ENCODE measurements at regions not wholly inside any gene's neighbourhood (a gene's known extent, or its start where the extent isn't known, plus 50 kb on each side); places are given as distances from the start of the nearest gene placed in this dataset.
"Not testable (repeated sequence)": the region's sequence is repeated elsewhere in the genome, so short reads cannot be mapped to it uniquely, and the experiment has no call there.

DNA sequence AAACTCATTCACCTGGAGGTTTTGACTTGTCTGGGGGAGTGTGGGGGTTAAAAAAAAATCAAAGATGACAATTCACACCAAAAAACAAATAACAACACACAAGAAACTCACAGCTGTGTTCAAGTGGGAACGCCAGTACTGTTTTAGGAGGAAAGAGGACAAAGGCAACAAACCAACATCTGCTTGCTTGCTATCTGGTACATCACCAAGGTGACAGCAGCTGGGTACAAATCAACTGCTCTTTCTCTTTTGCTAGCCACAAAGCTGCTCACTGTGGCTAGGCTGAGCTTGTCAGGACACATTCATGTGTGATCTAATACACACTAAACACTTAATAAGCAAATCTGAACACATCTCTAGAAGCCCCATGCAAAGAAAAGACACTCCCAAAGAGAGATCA, 128.0 kb upstream of the RAP1B start:
- Histone ChIP-seq H3K4me3 (ENCODE audit: insufficient read depth, low read length, poor library complexity, severe bottlenecking) (no peak overlapping the region), H4K20me1 (ENCODE audit: low read depth, low read length) (no peaks in the 10 kb centered on the region), H3F3A (ENCODE audit: insufficient read depth) (no peaks in the 10 kb centered on the region), H3K27ac (ENCODE audit: low read depth, low read length) (no peak overlapping the region), H2AFZ (ENCODE audit: low read depth, low read length, severe bottlenecking) (no peak overlapping the region), H3K9me2 (replicated peaks; ENCODE audit: insufficient read depth, low read length) (no peaks in the 10 kb centered on the region), H3K9ac (ENCODE audit: low read length) (no peak overlapping the region), H3K9me3 (ENCODE audit: insufficient read depth, low read length) (no peaks in the 10 kb centered on the region), H3K36me3 (ENCODE audit: low read length) (no peaks in the 10 kb centered on the region), H3K27me3 (ENCODE audit: low read length) (no peaks in the 10 kb centered on the region), H3K4me2 (ENCODE audit: low read depth, low read length, poor library complexity, severe bottlenecking) (no peak overlapping the region), H3K79me2 (ENCODE audit: insufficient read depth, low read length) (no peaks in the 10 kb centered on the region)
- TF ChIP-seq, protein P1, sequence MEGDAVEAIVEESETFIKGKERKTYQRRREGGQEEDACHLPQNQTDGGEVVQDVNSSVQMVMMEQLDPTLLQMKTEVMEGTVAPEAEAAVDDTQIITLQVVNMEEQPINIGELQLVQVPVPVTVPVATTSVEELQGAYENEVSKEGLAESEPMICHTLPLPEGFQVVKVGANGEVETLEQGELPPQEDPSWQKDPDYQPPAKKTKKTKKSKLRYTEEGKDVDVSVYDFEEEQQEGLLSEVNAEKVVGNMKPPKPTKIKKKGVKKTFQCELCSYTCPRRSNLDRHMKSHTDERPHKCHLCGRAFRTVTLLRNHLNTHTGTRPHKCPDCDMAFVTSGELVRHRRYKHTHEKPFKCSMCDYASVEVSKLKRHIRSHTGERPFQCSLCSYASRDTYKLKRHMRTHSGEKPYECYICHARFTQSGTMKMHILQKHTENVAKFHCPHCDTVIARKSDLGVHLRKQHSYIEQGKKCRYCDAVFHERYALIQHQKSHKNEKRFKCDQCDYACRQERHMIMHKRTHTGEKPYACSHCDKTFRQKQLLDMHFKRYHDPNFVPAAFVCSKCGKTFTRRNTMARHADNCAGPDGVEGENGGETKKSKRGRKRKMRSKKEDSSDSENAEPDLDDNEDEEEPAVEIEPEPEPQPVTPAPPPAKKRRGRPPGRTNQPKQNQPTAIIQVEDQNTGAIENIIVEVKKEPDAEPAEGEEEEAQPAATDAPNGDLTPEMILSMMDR (IDR thresholded peaks at IDR 0.05; ENCODE audit: insufficient read depth, low read length, poor library complexity, severe bottlenecking), result no peak
- no peak for TF ChIP-seq EZH2phosphoT487 (conservative IDR thresholded peaks at IDR 0.05; ENCODE audit: low read length)

DNA sequence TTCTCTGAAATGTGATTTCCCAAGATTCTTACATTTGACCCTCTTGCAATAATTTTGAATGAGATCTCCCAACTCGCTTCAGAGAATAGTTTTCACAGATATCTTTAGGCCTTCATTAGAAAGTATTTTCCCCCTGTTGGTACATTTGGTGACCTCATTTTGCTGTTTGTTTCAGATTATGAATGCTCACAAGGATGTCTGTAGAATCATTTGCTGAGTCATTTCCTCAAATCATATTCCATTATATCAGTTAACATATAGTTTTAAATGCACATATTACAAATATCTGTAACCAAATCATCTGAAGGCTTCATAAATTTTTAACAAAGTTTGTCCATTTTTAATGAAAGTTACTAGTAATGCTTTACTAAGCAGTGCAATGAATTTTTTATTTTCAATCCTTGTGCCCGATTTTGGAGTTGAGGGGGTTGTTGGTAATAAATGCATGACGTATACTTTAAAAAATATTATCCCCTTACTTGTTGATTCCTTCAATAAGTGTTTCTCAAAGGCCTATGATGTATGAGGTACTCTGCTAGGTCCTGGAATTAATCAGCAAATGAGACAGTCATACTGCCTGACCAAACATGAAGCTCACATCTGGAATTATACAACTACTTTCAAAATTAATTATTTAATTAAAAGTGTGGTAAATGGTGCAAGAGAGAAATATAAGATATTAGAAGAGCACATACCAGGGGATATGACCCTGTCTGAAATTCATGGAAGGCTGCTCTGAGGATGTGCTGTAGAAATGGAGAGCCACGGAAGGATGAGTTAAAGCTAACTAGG, 126.9 kb upstream of the RAP1B start:
- no peak overlapping the region for H3K9ac ChIP-seq (ENCODE audit: low read length)
- H3K27ac ChIP-seq (ENCODE audit: low read depth, low read length), result no peak overlapping the region
- H3K9me3 ChIP-seq (ENCODE audit: insufficient read depth, low read length), result no peaks in the 10 kb centered on the region
- H3K9me2 ChIP-seq (replicated peaks; ENCODE audit: insufficient read depth, low read length), result no peaks in the 10 kb centered on the region
- no peaks in the 10 kb centered on the region for H3K79me2 ChIP-seq (ENCODE audit: insufficient read depth, low read length)
- H3K27me3 ChIP-seq (ENCODE audit: low read length), result no peaks in the 10 kb centered on the region
- H2AFZ ChIP-seq (ENCODE audit: low read depth, low read length, severe bottlenecking), result no peak overlapping the region
- no peak overlapping the region for H3K4me3 ChIP-seq (ENCODE audit: insufficient read depth, low read length, poor library complexity, severe bottlenecking)
- H3K36me3 ChIP-seq (ENCODE audit: low read length), result no peaks in the 10 kb centered on the region
- TF ChIP-seq, protein P1 (IDR thresholded peaks at IDR 0.05; ENCODE audit: insufficient read depth, low read length, poor library complexity, severe bottlenecking), result no peak
- no peak for TF ChIP-seq EZH2phosphoT487 (conservative IDR thresholded peaks at IDR 0.05; ENCODE audit: low read length)
- no peaks in the 10 kb centered on the region for H4K20me1 ChIP-seq (ENCODE audit: low read depth, low read length)
- H3F3A ChIP-seq (ENCODE audit: insufficient read depth), result no peaks in the 10 kb centered on the region
- no peak overlapping the region for H3K4me2 ChIP-seq (ENCODE audit: low read depth, low read length, poor library complexity, severe bottlenecking)

DNA sequence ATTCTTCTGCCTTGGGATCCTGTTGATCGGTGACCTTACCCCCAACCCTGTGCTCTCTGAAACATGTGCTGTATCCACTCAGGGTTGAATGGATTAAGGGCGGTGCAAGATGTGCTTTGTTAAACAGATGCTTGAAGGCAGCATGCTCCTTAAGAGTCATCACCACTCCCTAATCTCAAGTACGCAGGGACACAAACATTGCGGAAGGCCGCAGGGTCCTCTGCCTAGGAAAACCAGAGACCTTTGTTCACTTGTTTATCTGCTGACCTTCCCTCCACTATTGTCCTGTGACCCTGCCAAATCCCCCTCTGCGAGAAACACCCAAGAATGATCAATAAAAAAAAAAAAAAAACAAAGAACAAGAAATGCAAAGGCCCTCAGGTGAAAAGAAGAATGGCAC, 126.1 kb upstream of the RAP1B start:
- H3K9ac ChIP-seq (ENCODE audit: low read length); H4K20me1 ChIP-seq (ENCODE audit: low read depth, low read length); H3K4me3 ChIP-seq (ENCODE audit: insufficient read depth, low read length, poor library complexity, severe bottlenecking); H3K4me2 ChIP-seq (ENCODE audit: low read depth, low read length, poor library complexity, severe bottlenecking); H3K9me3 ChIP-seq (ENCODE audit: insufficient read depth, low read length); H3K27ac ChIP-seq (ENCODE audit: low read depth, low read length); H3K27me3 ChIP-seq (ENCODE audit: low read length); H3F3A ChIP-seq (ENCODE audit: insufficient read depth); H3K79me2 ChIP-seq (ENCODE audit: insufficient read depth, low read length); H3K9me2 ChIP-seq (replicated peaks; ENCODE audit: insufficient read depth, low read length); H3K36me3 ChIP-seq (ENCODE audit: low read length); H2AFZ ChIP-seq (ENCODE audit: low read depth, low read length, severe bottlenecking): not testable (repeated sequence)

- not testable (repeated sequence) for H3K9ac ChIP-seq (ENCODE audit: low read length); H3K36me3 ChIP-seq (ENCODE audit: low read length); H3K27ac ChIP-seq (ENCODE audit: low read depth, low read length); H3K9me3 ChIP-seq (ENCODE audit: insufficient read depth, low read length); H3K4me2 ChIP-seq (ENCODE audit: low read depth, low read length, poor library complexity, severe bottlenecking); H2AFZ ChIP-seq (ENCODE audit: low read depth, low read length, severe bottlenecking); H3K79me2 ChIP-seq (ENCODE audit: insufficient read depth, low read length); H3K27me3 ChIP-seq (ENCODE audit: low read length); H4K20me1 ChIP-seq (ENCODE audit: low read depth, low read length); H3K9me2 ChIP-seq (replicated peaks; ENCODE audit: insufficient read depth, low read length); H3F3A ChIP-seq (ENCODE audit: insufficient read depth); H3K4me3 ChIP-seq (ENCODE audit: insufficient read depth, low read length, poor library complexity, severe bottlenecking)
Measured at GRCh38 chr12:68486449-68486848, 124.2 kb upstream of the RAP1B start.
